SK-N-MC (cell line): ENCODE measurements at regions not wholly inside any gene's neighbourhood (a gene's known extent, or its start where the extent isn't known, plus 50 kb on each side); places are given as distances from the start of the nearest gene placed in this dataset.

ENCODE experiments used
- EZH2 ChIP-seq: fragments of 200-600 bp; sonication (generic); IDR thresholded peaks from one replicate; pipeline ENCODE4 v1.6.1; 2017; ENCODE audit warnings: antibody characterized with exemption
- FOXP2 ChIP-seq: optimal IDR thresholded peaks from 2 replicates; pipeline ENCODE3; 2011; ENCODE audit warnings: mild to moderate bottlenecking, moderate library complexity; ENCODE audit not compliant: insufficient read depth; ENCODE audit errors: extremely low read length, control extremely low read depth
- POLR2AphosphoS5 ChIP-seq: IDR thresholded peaks from 2 replicates; pipeline ENCODE4 v1.6.1; 2012; ENCODE audit warnings: mild to moderate bottlenecking, low read depth, low read length, borderline replicate concordance

- TF ChIP-seq EZH2: no peak
- no peak for TF ChIP-seq POLR2AphosphoS5
- no peak for TF ChIP-seq FOXP2
Measured at GRCh38 chr12:5168148-5168547, 124.5 kb downstream of the KCNA5 start.
